NCI-H1105 treated with DMSO at 0.1 percent for 48 hours (cell line): ENCODE measurements at regions not wholly inside any gene's neighbourhood (a gene's known extent, or its start where the extent isn't known, plus 50 kb on each side); places are given as distances from the start of the nearest gene placed in this dataset.
A peak's percentile ranks its signal among the peaks of the same experiment; 100 is the strongest.

ENCODE experiments used
- DNase-seq: peaks from one replicate; lab custom pipeline; 2025; lab: John Stamatoyannopoulos, UW

DNA sequence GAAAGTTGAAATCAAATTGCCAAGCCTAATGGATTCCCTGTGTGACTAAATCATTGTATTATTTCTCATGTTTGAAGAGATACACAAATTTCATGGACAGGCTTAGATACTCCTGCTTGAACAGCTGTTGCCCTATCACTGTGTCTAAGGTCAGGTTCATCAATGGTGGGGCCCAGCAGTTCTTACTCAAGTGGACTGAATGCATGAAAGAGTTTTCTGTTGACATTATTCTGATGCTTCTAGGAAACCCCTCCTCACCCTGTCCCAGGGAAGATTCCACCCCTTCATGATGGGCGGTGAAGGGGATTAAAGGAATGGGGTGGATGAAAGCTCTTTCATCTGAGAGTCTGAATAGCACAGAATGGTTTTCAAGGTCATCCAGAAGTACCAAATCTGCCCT is 148.8 kb downstream of the INO80D start:
- DNase-seq = no peak

DNA sequence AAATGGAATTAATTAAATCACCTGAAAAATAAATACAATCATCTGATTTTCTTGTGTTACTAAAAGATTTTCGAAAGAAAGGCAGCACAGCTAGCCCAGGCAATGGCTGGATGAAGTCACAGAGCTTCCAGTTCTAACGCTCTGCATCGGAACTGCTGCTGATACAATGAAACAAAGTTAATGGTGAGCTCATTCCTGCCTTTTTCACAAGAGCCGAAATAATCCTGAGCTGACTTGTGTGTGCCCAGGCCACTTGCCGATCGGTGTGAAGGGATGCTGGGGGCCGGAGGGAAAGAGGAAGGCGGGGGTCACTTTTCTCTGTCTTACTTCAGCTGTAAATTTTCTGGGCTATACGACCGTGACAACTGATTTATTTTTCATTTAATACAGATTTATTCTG is 149.5 kb downstream of the INO80D start:
- no peak for DNase-seq

DNA sequence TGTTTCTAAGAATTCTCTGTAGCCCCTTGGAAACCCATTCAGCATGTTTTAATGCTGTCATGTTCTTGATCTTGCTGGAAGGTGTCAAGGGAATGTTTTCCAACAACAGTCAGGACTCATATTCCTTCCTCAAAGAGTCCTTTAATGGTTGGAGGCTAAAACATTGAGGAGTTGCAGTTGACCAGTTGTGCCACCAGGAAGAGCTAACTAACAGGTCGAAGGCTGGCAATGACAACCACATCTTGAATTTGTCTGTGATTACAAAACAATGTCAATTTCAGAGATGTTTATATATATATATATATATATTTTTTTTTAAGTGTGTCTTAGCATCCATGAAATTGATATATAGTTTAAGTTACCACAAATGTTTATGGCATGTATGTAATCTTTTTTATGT is 151.5 kb downstream of the INO80D start:
- no peak for DNase-seq

DNA sequence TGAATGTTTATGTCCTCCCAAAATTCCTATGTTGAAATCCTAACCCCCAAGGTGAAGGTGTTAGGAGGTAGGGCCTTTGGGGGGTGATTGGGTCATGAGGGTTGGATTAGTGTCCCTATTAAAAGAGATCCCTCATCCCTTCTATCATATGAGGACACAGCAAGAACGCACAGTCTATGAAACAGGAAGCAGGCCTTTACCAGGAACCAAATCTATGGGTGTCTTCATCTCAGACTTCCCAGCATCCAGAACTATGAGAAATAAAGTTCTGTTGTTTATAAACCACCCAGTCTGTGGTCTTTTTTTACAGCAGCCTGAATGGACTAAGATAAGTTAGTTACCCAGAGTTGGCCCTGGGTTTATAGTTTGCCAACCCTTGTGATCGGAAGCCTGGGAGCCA is 153.1 kb downstream of the INO80D start:
- no peak for DNase-seq

DNA sequence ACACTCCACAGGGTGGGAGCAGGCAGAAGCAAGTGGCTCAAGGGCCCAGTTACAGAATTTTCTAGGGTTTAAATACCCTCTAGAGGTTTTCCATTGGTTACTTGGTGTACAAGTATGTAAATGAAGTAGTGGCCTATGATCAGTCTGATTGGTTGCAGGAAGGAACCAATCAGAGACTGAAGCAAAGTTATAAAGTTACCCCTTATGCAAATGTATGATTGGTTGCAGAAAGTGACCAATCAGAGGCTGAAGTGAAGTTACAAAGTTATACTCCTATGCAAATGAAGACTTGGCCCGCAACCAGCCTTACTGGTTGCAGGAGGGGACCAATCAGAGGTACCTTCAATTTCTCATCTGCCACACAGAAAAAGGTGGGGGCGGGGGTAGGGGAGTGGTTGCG is 154.6 kb downstream of the INO80D start:
- no peak for DNase-seq

DNA sequence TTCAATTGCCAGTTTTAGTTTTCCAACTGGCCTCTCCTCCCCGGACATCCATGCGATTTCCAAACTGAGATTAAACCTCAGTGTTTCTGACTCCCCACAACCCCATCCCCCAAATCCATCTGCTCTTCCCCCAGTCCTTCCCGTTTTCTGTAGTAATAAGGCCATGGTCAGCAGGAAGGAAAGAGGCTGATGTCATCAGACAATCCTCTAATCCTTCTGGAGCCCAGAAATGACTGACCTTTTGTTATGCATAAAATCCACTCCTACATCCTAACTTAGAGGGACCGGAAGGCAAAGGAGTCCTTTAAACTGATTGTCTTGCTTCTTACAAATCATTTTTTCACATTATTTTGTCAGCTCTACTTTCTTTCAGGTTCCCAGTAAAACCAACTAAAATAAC is 155.8 kb downstream of the INO80D start:
- DNase-seq = no peak

DNA sequence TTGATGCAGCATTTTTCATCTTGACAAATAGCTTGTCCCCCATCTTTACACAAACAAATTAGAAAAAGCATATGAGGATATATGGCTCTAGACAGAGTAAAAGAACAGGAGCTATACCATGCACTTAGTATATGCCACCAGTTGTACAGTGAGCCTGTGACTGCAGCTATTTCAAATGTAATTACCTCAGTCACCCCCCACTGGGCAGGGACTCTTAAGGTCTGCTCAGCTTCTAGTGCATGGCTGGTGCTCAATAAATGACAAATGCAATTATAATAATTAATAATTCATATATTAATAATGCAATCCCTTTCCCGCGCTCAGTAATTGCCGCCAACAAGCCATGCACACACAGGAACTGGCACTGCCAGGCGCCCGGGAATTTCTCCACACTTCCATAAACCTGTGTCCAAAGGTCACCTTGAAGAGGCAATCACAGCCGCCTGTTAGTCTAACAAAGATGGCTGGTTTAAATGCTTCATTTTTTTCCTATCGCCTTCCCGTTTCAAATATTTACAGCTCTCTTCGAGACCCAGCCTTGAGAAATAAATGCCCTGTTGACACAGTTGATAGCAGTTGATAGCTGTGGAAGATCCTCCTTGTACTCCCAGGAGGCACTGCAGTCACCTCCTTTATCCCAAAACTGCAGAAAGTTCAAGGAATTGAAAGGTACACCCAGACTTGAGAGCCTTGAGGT is 156.6 kb downstream of the INO80D start:
- DNase-seq = no peak

DNA sequence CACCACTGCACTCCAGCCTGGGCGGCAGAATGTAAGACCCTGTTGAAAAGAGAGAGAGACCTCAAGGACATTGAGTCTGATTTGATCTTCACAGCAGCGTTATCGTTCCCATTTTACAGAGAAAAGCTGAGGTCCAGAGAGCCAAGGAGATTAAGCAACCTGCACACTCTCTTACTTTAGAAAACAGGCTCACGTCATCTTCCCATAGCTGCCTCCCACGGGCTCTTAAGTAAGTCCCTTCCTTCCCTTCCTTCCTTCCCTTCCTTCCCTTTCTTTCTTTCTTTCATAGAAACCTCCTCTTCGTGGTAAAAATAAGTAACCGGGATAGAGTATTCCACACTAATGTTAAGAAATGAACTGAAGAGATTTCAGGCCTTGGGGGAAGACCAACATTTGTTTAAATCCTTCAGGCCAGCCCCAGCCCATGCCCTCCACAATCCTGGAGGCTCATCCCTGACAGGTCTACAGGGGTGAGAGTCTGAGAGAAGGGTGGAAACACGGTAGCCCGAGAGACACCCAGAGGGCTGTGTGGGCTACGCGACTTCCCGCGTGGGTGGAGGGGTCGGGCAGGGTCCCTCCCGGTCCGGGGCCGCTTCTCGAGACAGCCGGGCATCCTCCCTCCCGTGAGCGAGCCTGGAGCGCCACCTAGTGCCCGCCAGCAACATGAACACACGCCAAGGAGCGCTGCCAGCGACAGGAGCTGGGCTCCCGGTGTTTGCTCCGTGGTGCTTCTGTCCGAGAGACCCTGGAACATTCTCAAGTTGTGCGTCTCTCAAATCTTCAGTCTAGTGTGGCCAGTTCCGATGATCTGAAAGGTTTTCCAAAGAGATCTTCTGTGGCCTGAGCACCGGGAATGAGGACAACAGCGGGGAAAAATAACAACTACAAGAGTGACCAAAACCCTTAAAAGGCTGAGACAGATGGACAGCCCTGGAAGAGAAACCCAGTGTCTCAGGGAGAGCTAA is 160.3 kb downstream of the INO80D start:
- peak; percentile 51 for DNase-seq

DNA sequence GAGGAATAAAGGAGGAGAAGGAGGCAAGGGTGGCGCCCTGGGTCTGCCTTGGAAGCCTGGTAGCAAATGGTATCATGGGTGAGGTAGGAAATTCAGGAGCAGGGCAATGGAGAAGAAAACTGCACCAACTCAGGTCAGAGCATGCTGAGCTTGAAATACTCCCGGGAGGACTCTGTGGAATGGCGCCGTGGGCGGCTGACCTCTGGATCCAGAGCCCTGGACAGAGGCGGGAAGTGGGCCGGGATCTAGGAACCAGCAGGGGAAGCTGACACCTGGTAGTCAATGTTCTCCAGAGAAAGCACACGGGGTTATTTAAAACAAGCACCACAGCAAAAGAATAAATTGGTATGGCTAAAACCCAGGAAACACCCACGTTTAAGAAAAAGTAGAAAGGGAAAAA is 161.3 kb downstream of the INO80D start:
- no peak for DNase-seq

DNA sequence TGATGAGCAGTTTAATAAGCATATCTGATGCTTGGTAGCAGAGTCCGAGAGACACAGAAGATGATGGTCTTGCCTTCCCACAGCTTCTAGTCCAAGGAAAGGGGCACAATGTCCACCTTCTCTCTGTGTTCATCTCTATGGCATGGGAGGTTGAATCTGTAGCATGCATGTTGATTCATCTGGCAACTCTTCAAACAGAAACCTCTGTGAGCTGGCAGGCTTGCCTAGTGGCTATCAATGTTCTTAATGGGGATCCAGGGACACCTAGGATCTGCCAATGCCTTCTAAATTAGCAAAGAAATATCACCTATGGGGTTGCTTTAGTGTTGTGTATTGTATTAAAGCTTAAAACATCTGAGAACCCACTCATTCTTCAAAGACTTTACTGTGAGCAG is 170.8 kb downstream of the INO80D start:
- no peak for DNase-seq

DNA sequence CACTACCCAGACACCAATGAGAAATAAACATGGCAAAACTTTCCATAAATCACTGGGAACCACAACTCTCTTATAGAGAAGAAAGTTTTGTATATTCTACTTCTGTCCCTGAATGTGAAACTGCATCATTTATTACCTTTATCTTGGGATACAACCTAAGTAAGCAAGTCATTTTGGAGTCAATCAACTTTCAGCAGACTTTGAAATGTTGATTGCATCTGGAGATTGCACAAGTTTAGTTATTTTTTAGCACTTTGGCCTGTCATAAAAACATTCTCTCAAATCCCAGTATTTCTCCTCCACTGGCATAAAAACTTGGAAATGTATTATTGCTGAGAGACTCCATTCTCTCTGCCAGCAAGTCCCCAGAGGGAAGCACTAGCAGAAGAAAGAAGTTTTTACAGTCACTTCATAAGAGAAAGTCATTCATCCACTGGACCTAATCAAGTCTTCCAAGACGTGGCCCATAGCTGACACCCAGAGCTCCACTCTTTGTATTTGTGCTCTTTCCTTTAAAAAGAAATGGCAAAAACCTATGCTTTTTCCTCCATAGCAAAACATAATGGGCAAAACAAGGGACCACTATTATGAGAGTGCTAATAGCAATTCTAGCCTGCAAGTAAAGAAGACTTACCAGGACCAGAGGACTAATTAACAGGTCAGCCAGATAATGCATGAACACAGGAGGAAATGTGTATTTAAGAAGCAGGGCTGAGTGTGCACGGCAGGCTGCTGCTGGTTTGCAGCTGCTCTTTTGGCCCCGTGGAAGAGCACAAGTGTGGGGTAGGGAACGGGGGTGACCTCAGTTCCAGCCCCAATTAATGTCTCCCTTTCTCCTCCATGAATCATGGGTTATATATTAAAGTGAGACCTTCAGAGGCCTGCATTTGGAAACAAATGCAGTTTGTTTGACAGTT is 171.5 kb downstream of the INO80D start:
- peak; percentile 8 for DNase-seq

DNA sequence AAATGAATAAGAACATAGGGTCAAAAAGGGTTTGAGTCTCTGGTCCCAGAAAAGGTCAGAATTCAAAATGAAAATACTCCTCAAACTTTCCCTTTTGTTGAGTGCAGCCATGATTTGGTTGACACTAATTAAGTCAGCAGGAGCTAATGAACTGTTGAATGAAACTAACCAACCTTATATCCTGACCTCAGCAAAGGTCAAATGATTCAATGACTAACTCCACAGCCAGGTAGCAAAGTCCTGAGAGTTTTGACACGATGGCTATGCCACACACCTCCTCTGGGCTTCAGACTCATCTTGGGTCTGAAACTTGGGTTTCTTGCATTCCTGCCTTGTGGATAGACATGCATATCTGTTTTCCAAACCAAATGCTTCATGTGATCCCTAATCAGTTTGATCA is 172.3 kb downstream of the INO80D start:
- DNase-seq = no peak

DNA sequence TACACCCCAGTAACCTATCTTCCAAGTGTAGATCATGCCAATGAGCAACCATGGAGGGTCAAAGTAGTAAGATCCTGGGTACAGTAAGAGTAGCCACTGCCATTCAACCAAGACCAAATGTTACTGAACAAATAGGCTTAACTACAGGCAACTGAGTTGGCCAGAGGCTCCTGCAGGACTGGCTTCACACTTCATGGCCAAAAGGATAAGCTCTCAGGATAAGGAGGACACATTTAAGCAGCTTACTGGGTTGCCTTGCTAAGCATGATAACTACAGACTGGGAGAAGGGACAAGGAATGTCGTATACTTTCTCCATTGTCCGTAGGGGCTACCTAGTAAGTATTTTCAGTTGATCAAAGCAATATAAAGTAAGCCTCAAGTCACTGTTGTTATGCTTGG is 174.7 kb downstream of the INO80D start:
- no peak for DNase-seq

DNA sequence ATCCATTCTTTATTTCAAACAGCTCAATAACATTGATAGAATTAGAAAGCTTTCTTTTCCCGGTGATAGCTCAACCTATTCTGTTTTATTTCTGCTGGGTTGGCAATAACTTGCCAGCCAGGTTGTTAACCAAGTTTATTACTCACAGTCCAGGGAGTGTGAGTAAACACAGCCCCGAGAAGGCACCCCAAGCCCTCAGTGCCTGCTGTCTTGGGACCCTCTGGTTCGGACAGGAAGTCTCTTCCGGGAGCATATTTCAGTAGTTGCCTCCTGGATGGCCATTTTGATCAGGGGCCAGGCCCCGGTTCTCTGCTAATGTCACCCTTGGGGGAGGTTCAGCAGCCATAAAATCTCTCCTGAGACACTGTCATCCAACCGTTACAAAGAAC is 176.8 kb downstream of the INO80D start:
- DNase-seq = no peak

DNA sequence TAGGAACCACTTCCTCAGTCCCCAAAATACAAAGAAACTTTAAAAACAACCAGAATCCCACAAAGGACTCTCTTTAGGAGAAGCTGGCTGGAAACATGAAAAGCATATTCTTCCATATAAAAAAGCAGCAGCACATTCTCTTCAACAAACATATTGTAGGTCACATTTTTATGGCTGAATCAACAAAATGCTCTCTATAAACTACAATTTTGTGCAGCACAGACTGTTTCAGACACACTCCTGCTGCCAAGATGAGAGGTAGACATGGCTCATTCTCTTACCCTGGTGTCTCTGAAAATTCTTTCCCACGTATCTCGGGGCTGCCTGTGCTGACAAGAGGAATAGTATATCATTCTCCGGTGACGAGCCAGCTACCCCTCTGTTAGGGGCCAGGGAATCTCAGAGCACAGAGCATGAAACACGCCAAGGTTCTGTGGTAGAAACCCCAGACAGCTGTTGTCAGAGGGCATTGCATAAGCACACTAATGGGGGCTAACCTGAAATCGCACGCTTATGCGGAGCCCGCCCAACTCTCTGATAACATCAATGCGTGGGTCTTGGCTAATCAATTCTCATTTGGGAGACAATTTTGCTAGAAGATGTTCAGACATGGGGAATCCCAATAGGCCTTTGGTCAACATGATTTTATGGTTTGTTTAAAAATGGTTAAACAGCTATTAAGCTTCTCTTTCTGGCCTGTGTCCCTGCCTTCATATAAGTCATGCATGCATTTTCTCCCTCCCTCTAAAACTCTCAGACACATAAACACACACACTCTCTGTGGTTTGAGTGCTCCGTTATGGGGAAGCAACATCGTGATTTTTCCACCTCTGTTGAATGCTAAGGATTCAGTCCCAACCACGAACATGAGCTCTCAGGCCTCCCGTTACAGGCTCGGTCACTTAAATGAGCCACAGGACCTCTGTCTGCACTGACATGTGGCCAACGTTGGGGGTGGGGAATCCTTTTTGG is 177.5 kb downstream of the INO80D start:
- no peak for DNase-seq

DNA sequence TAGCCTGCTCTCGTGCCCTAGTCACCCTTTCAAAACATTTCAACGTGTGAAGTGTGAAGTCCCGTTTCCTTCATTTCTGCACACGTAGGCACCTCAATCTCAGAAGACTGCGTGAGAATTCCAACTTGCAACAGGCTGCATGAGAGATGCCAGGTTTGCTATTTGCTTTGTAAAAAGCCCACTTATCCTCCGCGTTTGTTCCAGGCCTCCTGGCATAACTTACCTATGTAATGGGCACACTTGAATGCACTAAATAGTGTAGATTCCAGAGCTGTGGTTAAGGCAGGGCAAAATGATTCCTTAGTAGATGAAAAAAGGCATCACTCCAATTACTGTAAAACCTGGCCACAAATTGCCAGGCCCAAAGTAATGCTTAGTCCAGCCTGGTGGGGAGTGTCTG is 179.6 kb downstream of the INO80D start:
- DNase-seq = no peak

DNA sequence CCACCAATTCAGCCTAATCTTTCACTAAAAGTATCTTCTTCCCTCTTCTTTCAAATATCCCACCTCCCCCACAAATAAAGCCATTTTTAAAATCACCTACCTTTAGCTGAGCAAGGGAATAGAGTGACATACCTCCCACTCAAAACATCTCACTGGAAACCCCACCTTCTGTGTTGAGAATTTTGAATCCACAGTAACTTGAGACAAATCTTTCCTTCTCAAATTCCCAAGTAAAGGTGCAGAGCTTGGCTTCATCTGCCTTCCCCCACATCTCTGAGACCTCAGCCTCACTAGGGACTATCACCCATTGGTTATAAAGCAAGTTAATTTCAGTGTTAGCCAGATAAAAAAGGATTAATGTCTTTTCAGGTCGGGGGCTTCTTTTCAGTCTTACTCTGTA is 180.4 kb downstream of the INO80D start:
- no peak for DNase-seq

DNA sequence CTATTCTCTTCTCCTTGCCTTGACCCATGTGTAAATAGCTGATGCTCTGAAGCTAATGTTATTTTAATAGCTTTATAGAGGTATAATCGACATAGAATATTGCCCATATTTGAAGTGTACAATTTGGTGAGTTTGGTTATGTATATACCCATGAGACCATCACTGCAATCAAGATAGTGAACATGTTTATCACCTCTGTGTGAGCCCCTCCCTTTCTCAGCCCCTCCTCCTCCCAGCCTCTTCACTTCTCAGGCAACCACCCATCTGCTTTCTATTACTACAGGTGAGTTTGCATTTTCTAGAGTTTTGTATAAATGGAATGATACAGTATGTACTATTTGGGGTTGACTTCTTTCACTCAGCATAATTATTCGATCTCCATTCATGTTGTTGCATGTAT is 181.1 kb downstream of the INO80D start:
- DNase-seq = no peak

DNA sequence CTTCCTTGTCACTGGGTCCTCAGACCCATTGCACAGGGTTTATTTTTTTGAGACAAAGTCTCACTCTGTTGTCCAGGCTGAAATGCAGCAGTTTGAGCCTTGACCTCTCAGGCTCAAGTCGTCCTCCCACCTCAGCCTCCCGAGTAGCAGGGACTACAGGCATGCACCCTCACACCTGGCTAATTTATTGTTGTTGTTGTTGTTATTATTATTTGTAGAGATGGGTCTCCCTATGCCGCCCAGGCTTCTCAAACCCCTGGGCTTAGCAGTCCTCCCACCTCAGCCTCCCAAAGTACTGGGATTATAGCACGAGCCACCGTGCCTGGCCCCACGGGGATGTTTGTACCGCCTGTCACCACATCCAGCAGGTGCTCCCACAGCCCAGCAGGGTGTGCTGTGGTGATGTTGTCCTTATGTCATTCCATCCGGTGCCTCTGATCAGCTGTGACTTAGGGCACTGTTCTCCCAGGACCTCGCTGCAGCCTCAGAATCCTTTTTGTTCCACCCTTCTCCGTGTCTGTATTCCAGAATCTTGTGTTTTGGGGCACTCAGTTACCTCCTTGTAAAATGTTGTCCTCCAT is 182.3 kb downstream of the INO80D start:
- DNase-seq = no peak

DNA sequence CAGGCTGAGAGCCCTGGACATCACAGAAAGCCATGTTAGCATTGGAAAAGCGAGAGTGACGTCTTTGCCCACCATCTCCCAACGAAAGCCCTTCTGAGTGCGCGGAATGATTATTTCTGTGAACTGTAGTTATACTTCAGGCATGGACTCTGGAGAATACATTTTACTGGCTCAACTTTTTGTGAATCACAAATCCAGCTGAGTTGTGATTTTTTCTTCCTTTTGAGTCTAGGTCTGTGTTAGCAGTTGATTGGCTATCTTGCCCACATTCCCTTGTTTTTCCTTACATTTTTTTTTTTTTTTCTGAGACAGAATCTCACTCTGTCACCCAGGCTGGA is 183.1 kb downstream of the INO80D start:
- no peak for DNase-seq
